Vagina (tissue), 2 donors: ENCODE measurements at regions not wholly inside any gene's neighbourhood (a gene's known extent, or its start where the extent isn't known, plus 50 kb on each side); places are given as distances from the start of the nearest gene placed in this dataset.

ENCODE experiments used
- DNase-seq, 2 donors: peaks; one replicate each; pipeline ENCODE4 v3.0.0-alpha.2; 2017; ENCODE audit errors: extremely low spot score in 2 of 2
- H3K27ac ChIP-seq: fragments of 200-600 bp; sonication (generic); one replicate; pipeline ENCODE4 v1.5.1; 2019
- H3K27me3 ChIP-seq: fragments of 200-600 bp; sonication (generic); one replicate; pipeline ENCODE4 v1.5.1; 2019
- H3K36me3 ChIP-seq, 2 donors: fragments of 200-600 bp; sonication (generic); one replicate each; pipeline ENCODE4 v1.5.1; 2017 to 2019
- H3K4me1 ChIP-seq: fragments of 200-600 bp; sonication (generic); one replicate; pipeline ENCODE4 v1.5.1; 2019
- H3K4me3 ChIP-seq, 2 donors: fragments of 200-600 bp; sonication (generic); 1 replicate in 1 of 2; 2 replicates in 1 of 2; pipeline ENCODE4 v1.5.1; 2016 to 2019
- H3K9me3 ChIP-seq: fragments of 200-600 bp; sonication (generic); one replicate; pipeline ENCODE4 v1.5.1; 2019
- CTCF ChIP-seq, 3 experiments: fragments of 450-650 bp in 2 of 3; fragments of 200-600 bp in 1 of 3; sonication (generic) in 1 of 3; IDR thresholded peaks; one replicate each; pipeline ENCODE4 v1.5.1; 2017 to 2019; ENCODE audit warnings: antibody characterized with exemption in 3 of 3, mild to moderate bottlenecking in 2 of 3, moderate library complexity in 2 of 3
- POLR2A ChIP-seq, 2 donors: fragments of 450-650 bp; IDR thresholded peaks; one replicate each; pipeline ENCODE4 v1.6.1; 2017; ENCODE audit warnings: antibody characterized with exemption in 2 of 2, mild to moderate bottlenecking in 2 of 2, moderate library complexity in 2 of 2
- POLR2AphosphoS5 ChIP-seq, 2 donors: sonication (generic); formaldehyde crosslinking; IDR thresholded peaks; one replicate each; pipeline ENCODE4 v1.9.0; 2017; ENCODE audit warnings: antibody characterized with exemption in 2 of 2, mild to moderate bottlenecking in 2 of 2, low read depth in 1 of 2; ENCODE audit not compliant: insufficient read depth in 1 of 2
- intact Hi-C: fragments of 100-400 bp; cut with DNase I; formaldehyde crosslinking; loops from one replicate; pipeline ENCODE4 v1.15.1; 2023

DNA sequence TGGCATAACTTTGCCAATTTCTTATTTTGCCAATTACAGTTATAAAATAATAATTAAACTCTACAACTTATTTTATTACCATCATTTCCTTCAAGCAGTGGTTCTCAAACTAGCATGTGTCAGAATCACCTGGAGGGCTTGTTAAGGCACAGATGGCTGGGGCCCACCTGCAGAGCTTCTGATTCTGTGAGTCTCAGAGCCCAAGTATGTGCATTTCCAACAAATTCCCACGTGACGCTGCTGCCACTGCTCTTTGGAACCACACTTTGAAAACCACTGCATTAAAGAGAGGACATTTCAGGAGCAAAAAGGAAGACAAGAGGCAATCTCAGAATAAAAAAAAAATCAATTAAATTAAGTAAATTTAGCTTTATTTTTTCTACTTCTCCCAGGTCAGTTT is 94.0 kb upstream of the HNRNPA3 start:
- intact Hi-C loops, result no loop called here
- Histone ChIP-seq H3K9me3 (no peaks in the 10 kb centered on the region), H3K4me3 (no peak overlapping the region), H3K4me1 (no peaks in the 10 kb centered on the region), H3K27ac (peak overlapping the region; percentile 1), H3K27me3 (no peaks in the 10 kb centered on the region), H3K36me3 (no peaks in the 10 kb centered on the region)
- no peak for DNase-seq
- TF ChIP-seq CTCF (IDR thresholded peaks at IDR 0.05) (no peak), POLR2AphosphoS5 (IDR thresholded peaks at IDR 0.05; ENCODE audit: insufficient read depth in 1 of 2, low read depth in 1 of 2) (no peak), POLR2A (IDR thresholded peaks at IDR 0.05) (no peak)

DNA sequence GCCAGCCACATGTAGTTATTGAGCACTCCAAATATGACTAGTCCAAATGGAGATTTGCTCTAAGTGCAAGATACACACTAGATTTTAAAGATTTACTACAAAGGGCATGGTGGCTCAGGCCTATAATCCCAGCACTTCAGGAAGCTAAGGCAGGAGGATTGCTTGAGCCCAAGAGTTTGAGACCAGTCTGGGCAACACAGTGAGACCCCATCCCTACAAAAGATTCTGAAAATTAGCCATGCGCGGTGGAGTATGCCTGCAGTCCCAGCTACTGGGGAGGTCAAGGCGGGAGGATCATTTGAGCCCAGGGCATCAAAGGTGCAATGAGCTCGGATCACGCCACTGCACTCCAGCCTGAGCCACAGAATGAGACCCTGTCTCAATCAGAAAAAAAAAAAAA is 93.5 kb upstream of the HNRNPA3 start:
- intact Hi-C loops, result no loop called here
- TF ChIP-seq CTCF (IDR thresholded peaks at IDR 0.05), result no peak
- TF ChIP-seq POLR2AphosphoS5 (IDR thresholded peaks at IDR 0.05; ENCODE audit: insufficient read depth in 1 of 2, low read depth in 1 of 2), result no peak
- no peaks in the 10 kb centered on the region for H3K4me1 ChIP-seq
- H3K27ac ChIP-seq, result peak overlapping the region; percentile 1
- H3K4me3 ChIP-seq, result no peak overlapping the region
- no peaks in the 10 kb centered on the region for H3K27me3 ChIP-seq
- H3K9me3 ChIP-seq, result no peaks in the 10 kb centered on the region
- H3K36me3 ChIP-seq, result no peaks in the 10 kb centered on the region
- no peak for DNase-seq

- Histone ChIP-seq H3K27me3 (no peaks in the 10 kb centered on the region), H3K4me3 (no peak overlapping the region), H3K4me1 (no peaks in the 10 kb centered on the region), H3K27ac (no peak overlapping the region), H3K9me3 (no peaks in the 10 kb centered on the region), H3K36me3 (no peaks in the 10 kb centered on the region)
- TF ChIP-seq POLR2AphosphoS5 (IDR thresholded peaks at IDR 0.05; ENCODE audit: insufficient read depth in 1 of 2, low read depth in 1 of 2) (no peak), CTCF (IDR thresholded peaks at IDR 0.05) (no peak), POLR2A (IDR thresholded peaks at IDR 0.05) (no peak)
- DNase-seq, result no peak
- intact Hi-C loops, result no loop called here
These were observed 89.5 kb upstream of the HNRNPA3 start for GRCh38 chr2:177123048-177123447.

DNA sequence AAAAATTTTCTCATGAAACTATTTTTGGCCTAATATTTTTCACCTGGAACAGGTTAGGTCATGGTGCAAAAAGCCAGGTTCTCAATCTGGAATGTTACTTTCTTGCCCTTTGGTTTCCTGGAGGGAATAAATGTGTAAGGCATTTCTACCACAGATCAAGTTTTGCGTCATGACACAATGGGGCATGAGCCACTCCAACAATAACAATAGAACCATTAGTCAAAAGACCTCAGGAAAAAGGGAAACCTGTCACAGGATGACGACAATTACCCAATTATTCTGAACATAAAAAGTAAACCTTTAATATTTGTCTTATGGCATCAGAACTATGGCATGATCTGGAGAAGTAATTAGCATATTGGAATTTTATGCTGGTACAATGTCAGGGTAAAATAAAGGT is 88.2 kb upstream of the HNRNPA3 start:
- no peak for DNase-seq
- no peaks in the 10 kb centered on the region for H3K27me3 ChIP-seq
- no peaks in the 10 kb centered on the region for H3K9me3 ChIP-seq
- no peaks in the 10 kb centered on the region for H3K36me3 ChIP-seq
- H3K27ac ChIP-seq, result no peak overlapping the region
- intact Hi-C loops, result no loop called here
- TF ChIP-seq POLR2A (IDR thresholded peaks at IDR 0.05), result no peak
- TF ChIP-seq POLR2AphosphoS5 (IDR thresholded peaks at IDR 0.05; ENCODE audit: insufficient read depth in 1 of 2, low read depth in 1 of 2), result peak in 1 of 2 donors; percentile 63
- H3K4me1 ChIP-seq, result no peaks in the 10 kb centered on the region
- H3K4me3 ChIP-seq, result no peak overlapping the region

DNA sequence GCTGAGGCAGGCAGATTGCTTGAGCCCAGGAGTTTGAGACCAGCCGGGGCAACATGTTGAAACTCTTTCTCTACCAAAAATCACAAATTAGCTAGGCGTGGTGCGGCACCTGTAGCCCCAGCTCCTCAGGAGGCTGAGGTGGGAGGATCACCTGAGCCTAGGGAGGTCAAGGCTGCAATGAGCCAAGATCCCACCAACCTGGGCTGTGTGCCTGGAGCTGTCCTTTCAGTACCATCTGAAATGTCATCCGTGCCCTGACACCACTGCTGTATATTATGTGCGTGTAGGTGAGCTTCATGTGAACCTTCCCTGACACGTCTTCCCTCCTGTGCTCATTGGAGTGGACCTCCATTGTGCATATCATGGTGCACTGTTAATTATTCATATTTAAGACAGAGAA is 84.8 kb upstream of the HNRNPA3 start:
- Histone ChIP-seq H3K9me3 (no peaks in the 10 kb centered on the region), H3K36me3 (no peaks in the 10 kb centered on the region), H3K27ac (no peak overlapping the region), H3K4me3 (no peak overlapping the region), H3K4me1 (no peaks in the 10 kb centered on the region), H3K27me3 (no peaks in the 10 kb centered on the region)
- DNase-seq, result no peak
- no peak for TF ChIP-seq CTCF (IDR thresholded peaks at IDR 0.05)
- TF ChIP-seq POLR2AphosphoS5 (IDR thresholded peaks at IDR 0.05; ENCODE audit: insufficient read depth in 1 of 2, low read depth in 1 of 2), result no peak
- no peak for TF ChIP-seq POLR2A (IDR thresholded peaks at IDR 0.05)
- intact Hi-C loops, result no loop called here

DNA sequence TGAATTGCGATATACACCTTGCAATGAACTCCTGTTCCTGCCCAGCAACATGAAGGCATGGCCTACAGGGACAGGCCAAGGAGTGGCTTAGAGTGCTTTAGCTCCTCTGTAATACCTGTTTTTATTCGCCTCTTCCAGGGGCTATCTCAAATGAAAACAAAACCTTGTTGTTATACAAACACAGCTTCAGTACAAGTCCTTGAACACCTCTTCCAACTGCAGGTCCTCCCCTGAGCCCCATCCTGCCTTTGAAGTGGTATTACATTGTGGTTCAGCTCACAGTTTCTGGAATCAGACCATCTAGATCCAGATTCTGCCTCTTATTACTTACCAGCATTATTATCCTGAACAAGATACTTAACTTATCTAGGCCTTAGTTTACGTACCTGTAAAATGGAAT is 83.0 kb upstream of the HNRNPA3 start:
- Histone ChIP-seq H3K4me1 (no peaks in the 10 kb centered on the region), H3K27ac (no peak overlapping the region), H3K4me3 (no peak overlapping the region), H3K36me3 (no peaks in the 10 kb centered on the region), H3K27me3 (no peaks in the 10 kb centered on the region), H3K9me3 (no peaks in the 10 kb centered on the region)
- intact Hi-C loops, result no loop called here
- no peak for DNase-seq
- TF ChIP-seq CTCF (IDR thresholded peaks at IDR 0.05) (no peak), POLR2A (IDR thresholded peaks at IDR 0.05) (no peak), POLR2AphosphoS5 (IDR thresholded peaks at IDR 0.05; ENCODE audit: insufficient read depth in 1 of 2, low read depth in 1 of 2) (no peak)
